Progenitor cell of endocrine pancreas (in vitro differentiated cells): ENCODE measurements at regions not wholly inside any gene's neighbourhood (a gene's known extent, or its start where the extent isn't known, plus 50 kb on each side); places are given as distances from the start of the nearest gene placed in this dataset.

Experiments used
- DNase-seq: peaks from one replicate; pipeline ENCODE4 v3.0.0; 2021; ENCODE audit warnings: low spot score; ENCODE audit not compliant: unreplicated experiment
- H3K27ac Mint-ChIP-seq: 2 replicates; pipeline ENCODE4 v1.8.0; 2021; ENCODE audit warnings: mild to moderate bottlenecking, moderate library complexity, mixed read lengths
- H3K27me3 Mint-ChIP-seq: 2 replicates; pipeline ENCODE4 v1.8.0; 2021; ENCODE audit warnings: mixed read lengths
- H3K36me3 Mint-ChIP-seq: 2 replicates; pipeline ENCODE4 v1.8.0; 2022; ENCODE audit warnings: mixed read lengths; ENCODE audit not compliant: insufficient read depth
- H3K4me1 Mint-ChIP-seq: 2 replicates; pipeline ENCODE4 v1.8.0; 2021; ENCODE audit warnings: low read depth, mixed read lengths
- H3K4me3 Mint-ChIP-seq: 2 replicates; pipeline ENCODE4 v1.8.0; 2021; ENCODE audit warnings: low read depth, mild to moderate bottlenecking, moderate library complexity, mixed read lengths
- H3K9me3 Mint-ChIP-seq: 2 replicates; pipeline ENCODE4 v1.8.0; 2021; ENCODE audit warnings: low read depth, mixed read lengths
- TF ChIP-seq, protein P1 (sequence below): fragments of 200-600 bp; sonication (generic); IDR thresholded peaks from one replicate; pipeline ENCODE4 v1.5.0; 2021; ENCODE audit warnings: antibody characterized with exemption, mild to moderate bottlenecking; ENCODE audit not compliant: unreplicated experiment

DNA sequence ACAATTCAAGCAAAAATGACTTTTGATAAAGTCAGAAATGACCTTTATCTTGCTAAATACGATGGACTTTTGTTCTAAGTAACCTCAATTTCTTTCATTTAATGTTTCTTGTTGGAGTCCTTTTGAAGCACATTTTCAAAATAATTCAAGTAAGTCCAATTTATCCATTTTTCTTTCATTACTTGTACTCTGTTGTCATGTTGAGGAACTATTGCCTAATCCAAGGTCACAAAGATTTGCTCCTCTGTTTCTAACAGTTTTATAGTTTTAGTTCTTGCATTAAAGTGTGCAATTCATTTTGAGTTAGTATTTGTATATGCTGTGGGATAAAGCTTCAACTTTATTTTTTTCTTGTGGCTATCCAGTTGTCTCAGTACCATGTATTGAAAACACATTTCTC is 66.7 kb downstream of the CCER1 start:
- Mint-ChIP-seq H3K9me3 (peaks cover 12% of the 10 kb centered on the region), H3K36me3 (no peaks in the 10 kb centered on the region), H3K4me1 (peaks cover 4% of the 10 kb centered on the region), H3K27me3 (peaks cover 17% of the 10 kb centered on the region), H3K4me3 (no peak overlapping the region), H3K27ac (no peak overlapping the region)
- TF ChIP-seq, protein P1, sequence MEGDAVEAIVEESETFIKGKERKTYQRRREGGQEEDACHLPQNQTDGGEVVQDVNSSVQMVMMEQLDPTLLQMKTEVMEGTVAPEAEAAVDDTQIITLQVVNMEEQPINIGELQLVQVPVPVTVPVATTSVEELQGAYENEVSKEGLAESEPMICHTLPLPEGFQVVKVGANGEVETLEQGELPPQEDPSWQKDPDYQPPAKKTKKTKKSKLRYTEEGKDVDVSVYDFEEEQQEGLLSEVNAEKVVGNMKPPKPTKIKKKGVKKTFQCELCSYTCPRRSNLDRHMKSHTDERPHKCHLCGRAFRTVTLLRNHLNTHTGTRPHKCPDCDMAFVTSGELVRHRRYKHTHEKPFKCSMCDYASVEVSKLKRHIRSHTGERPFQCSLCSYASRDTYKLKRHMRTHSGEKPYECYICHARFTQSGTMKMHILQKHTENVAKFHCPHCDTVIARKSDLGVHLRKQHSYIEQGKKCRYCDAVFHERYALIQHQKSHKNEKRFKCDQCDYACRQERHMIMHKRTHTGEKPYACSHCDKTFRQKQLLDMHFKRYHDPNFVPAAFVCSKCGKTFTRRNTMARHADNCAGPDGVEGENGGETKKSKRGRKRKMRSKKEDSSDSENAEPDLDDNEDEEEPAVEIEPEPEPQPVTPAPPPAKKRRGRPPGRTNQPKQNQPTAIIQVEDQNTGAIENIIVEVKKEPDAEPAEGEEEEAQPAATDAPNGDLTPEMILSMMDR, result no peak
- no peak for DNase-seq

DNA sequence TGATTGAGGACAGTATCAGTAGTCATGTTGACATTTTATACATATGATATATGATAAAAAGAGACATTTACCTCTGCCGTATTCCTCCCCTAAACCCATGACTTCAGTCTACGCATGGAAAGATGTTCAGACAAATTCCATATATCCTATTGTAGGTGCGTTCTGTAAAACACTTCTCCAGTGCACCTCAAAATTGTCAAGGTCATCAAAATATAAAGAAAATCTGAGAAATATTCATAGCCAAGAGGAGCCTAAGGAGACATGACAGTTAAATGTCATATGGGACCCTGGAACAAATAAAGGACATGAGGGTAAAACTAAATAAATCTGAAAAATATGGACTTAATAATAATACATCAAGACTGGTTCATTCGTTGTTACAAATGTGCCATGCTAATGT is 71.5 kb downstream of the CCER1 start:
- TF ChIP-seq, protein P1, result no peak
- H3K4me1 Mint-ChIP-seq, result no peaks in the 10 kb centered on the region
- H3K36me3 Mint-ChIP-seq, result no peaks in the 10 kb centered on the region
- H3K9me3 Mint-ChIP-seq, result peaks cover 4% of the 10 kb centered on the region
- no peak overlapping the region for H3K4me3 Mint-ChIP-seq
- no peaks in the 10 kb centered on the region for H3K27me3 Mint-ChIP-seq
- no peak for DNase-seq
- no peak overlapping the region for H3K27ac Mint-ChIP-seq

DNA sequence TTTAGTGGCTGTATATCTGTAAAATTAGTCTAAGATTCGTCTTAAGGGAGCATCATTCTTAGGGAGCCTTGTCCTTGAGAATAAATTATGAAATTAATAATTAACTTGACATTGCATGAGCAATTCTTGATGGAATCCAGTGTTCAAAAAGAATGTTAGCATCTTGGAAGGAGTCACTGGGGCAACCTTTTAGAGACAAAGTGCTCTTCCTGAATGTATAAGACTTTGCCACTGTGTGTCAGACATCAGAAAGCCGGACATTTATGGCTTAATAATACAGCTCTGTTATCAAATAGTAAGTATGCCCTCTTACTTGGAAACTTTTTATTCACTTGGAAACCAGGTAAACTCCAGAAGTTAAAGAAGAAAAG is 83.3 kb downstream of the CCER1 start:
- TF ChIP-seq, protein P1, result no peak
- no peak overlapping the region for H3K4me3 Mint-ChIP-seq
- no peak for DNase-seq
- no peak overlapping the region for H3K27ac Mint-ChIP-seq
- no peaks in the 10 kb centered on the region for H3K27me3 Mint-ChIP-seq
- no peaks in the 10 kb centered on the region for H3K36me3 Mint-ChIP-seq
- H3K9me3 Mint-ChIP-seq, result peaks cover 7% of the 10 kb centered on the region
- H3K4me1 Mint-ChIP-seq, result no peaks in the 10 kb centered on the region

DNA sequence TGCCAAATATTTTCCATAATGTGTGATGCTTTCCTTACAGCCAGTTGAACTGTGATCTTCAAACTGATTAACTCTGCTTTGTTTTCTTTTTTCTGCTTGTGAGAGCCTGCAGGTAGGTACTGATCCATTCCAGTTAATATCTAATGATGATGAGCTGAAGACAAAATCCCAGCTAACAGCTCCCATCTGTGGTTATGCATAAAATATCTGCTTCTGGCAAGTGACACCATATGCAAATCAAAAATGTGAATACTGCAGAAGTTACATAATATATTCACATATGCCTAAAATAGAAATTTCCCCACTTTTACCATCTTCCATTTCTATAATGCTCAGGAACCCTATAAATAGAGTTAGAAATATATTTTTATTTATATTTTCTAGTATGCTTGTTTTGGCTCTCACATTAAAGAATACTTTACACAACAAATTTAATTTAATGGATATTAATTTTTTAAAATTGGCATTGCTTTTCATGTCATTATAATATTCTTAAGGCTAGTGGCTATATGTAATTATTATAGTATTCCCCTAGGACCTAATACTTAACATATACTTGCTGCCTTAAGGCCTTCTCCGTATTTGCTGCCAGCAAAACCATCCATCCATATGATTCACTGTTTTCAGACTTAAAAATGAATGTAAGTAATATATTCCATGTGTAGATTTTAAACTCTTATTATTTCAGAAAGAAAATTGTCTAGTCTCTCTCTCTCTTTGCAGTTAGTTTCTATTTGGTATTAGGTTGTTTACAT is 83.8 kb downstream of the CCER1 start:
- DNase-seq, result no peak
- no peaks in the 10 kb centered on the region for H3K27me3 Mint-ChIP-seq
- no peak overlapping the region for H3K4me3 Mint-ChIP-seq
- no peaks in the 10 kb centered on the region for H3K4me1 Mint-ChIP-seq
- peaks cover 6% of the 10 kb centered on the region for H3K9me3 Mint-ChIP-seq
- H3K27ac Mint-ChIP-seq, result no peak overlapping the region
- TF ChIP-seq, protein P1, result no peak
- H3K36me3 Mint-ChIP-seq, result no peaks in the 10 kb centered on the region

DNA sequence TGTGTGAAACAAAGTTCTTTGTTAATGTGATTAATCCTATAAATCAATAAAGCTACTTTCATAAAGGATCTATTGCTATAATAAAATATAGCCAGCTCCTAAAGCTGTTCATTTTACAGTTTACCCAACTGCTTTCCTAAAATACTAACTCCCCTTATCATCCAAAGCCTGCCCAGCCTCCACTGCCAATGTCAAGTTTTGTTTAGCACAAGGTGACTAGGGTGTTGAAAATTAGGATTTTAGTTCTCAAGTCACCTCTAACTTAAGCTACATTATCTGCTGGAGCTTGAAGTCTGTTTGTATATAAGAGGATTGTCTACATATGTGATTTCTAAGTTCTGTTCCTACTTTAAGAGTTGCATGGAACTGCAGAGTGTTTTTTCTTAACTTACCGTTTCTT is 86.3 kb downstream of the CCER1 start:
- no peaks in the 10 kb centered on the region for H3K36me3 Mint-ChIP-seq
- no peaks in the 10 kb centered on the region for H3K27me3 Mint-ChIP-seq
- no peak for DNase-seq
- H3K4me3 Mint-ChIP-seq, result no peak overlapping the region
- TF ChIP-seq, protein P1, result no peak
- no peak overlapping the region for H3K27ac Mint-ChIP-seq
- H3K4me1 Mint-ChIP-seq, result no peaks in the 10 kb centered on the region
- H3K9me3 Mint-ChIP-seq, result no peaks in the 10 kb centered on the region
